GM18861 (cell line): ENCODE measurements at regions not wholly inside any gene's neighbourhood (a gene's known extent, or its start where the extent isn't known, plus 50 kb on each side); places are given as distances from the start of the nearest gene placed in this dataset.
"Not testable (repeated sequence)": the region's sequence is repeated elsewhere in the genome, so short reads cannot be mapped to it uniquely, and the experiment has no call there.

Experiments used
- ATAC-seq: cut with Tn5 transposase; IDR thresholded peaks from one replicate; pipeline ENCODE4 v1.9.1; 2021; ENCODE audit not compliant: unreplicated experiment

GRCh38 chrX:42020225-42020624, 96.9 kb upstream of the CASK start:
- no peak for ATAC-seq

DNA sequence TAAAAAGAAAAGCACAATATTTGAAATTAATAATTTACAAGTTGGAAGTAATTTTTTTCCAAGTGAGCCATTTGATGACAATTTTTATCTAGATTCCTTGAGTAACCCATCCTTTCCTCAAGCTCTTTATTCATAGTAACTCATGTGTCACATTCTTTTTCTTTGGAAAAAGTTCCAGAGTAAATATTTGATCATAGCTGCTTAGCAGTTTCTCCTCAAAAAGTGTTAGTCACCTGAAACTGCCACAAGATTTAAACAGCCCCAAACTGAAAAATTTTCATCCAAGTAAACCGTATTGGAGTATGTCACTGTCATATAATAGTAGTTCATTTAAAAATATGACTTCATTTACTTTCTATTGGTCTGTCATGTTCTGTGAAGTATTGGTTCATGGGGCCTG, 94.6 kb upstream of the CASK start:
- no peak for ATAC-seq

- no peak for ATAC-seq
Measured at GRCh38 chrX:42000836-42001235, 77.5 kb upstream of the CASK start.

DNA sequence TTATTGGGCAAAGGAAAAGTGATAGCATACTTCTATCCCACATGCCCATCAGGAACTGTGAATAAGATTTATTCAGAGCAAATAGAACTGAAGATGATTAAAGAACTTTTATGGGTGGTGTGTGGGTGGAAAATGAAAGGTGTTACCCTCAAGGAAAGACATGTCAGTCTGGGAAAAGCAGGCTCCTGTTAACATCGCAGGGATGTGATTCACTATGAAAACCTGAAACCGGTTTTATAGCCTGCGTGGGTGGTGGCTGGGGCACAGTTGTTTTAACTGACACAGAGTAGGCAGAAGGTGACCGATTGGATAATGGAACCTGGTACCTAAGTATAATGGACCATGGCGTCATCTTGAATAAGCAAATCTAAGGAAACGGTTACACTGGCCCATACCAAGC, 61.3 kb upstream of the CASK start:
- no peak for ATAC-seq

GRCh38 chrX:41982953-41983352, 59.6 kb upstream of the CASK start:
- no peak for ATAC-seq

- no peak for ATAC-seq
Measured at GRCh38 chrX:41981481-41982013, 58.2 kb upstream of the CASK start.

DNA sequence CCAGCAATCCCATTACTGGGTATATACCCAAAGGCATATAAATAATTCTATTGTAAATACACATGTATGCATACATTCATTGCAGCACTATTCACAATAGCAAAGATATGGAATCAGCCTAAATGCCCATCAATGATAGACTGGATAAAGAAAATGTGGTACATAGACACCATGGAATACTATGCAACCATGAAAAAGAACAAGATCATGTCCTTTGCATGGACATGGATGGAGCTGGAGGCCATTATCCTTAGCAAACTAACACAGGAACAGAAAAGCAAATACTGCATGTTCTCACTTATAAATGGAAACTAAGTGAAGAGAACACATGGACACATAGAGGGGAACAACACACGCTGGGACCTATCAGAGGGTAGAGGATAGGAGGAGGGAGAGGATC, 51.3 kb upstream of the CASK start:
- not testable (repeated sequence) for ATAC-seq

GRCh38 chrX:41973208-41973607, 49.9 kb upstream of the CASK start:
- ATAC-seq: no peak
